HG03175 (cell line): ENCODE measurements at regions not wholly inside any gene's neighbourhood (a gene's known extent, or its start where the extent isn't known, plus 50 kb on each side); places are given as distances from the start of the nearest gene placed in this dataset.
"Not testable (repeated sequence)": the region's sequence is repeated elsewhere in the genome, so short reads cannot be mapped to it uniquely, and the experiment has no call there.

ENCODE experiments used
- ATAC-seq: cut with Tn5 transposase; IDR thresholded peaks from one replicate; pipeline ENCODE4 v1.9.1; 2021; ENCODE audit warnings: mild to moderate bottlenecking, moderate library complexity; ENCODE audit not compliant: unreplicated experiment

- no peak for ATAC-seq
These were observed 259.0 kb downstream of the FAT4 start for GRCh38 chr4:125573786-125574185.

- no peak for ATAC-seq
These were observed 267.5 kb downstream of the FAT4 start for GRCh38 chr4:125582302-125582701.

DNA sequence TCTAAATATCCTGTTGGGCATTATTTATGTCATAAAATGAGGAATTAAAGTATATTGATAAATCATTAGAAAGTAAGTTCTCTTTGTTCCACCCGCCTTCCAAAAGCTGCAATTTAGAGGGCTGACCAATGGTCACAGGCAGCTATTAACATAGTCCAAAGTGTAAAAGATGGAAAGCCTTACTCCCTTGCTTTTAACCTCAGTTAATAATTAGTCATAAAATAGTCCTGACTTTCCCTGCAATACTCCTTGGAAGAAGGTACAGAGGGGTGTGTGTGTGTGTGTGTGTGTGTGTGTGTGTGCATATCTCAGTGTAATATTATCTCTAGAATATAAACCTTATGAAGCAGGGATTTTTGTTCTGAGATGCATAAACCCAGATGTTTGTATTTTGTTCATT lies 275.4 kb downstream of the FAT4 start:
- no peak for ATAC-seq

- no peak for ATAC-seq
These were observed 276.5 kb downstream of the FAT4 start for GRCh38 chr4:125591290-125591689.

DNA sequence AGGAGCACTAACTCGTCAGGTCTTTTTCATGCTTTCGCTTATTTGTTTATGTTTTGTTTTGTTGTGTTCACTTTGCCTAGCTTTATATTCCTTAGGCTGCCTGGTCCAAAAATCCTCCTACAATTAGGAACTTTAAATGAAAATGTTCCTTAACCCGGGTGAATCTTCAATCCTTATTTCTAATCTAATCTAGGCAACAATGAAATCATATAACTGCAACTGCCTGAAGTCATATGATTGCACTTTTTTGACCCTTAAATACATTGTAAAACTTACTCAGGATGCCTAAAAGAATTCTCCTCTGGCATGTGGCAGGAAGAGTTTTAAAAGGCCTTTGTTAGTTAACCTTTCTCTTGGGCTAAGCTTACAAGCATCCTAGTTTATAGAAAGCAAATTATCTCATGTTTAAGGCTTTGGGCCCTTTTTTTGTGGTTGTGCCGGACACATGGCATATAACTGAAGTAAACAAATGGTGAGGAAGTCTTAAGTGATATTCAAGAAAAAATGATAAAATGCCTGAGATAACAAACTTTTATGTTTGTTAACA lies 279.4 kb downstream of the FAT4 start:
- no peak for ATAC-seq

GRCh38 chr4:125605926-125606325 lies 291.2 kb downstream of the FAT4 start:
- not testable (repeated sequence) for ATAC-seq

GRCh38 chr4:125620066-125620860 lies 305.5 kb downstream of the FAT4 start:
- ATAC-seq: no peak

DNA sequence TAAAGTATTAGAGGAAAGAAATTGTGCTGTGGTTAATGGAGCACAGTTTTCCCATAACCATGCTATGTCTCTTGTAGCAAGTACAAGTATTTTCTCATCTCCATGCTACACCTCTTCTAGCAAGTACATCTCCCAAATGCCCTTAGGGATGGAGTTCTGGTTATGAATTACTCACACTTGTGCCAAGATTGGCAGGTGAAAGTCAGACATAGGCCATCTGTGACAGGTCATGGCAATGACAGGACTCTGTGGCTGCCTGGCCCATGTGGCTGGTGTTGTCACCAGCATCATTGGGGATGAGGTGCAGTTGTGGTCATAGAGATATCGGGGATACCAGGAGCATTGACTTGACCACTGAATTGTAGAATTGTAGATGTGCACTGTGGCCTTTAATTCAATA lies 310.2 kb downstream of the FAT4 start:
- no peak for ATAC-seq

- ATAC-seq: no peak
These were observed 312.2 kb downstream of the FAT4 start for GRCh38 chr4:125626946-125627345.

GRCh38 chr4:125639182-125639621 lies 324.4 kb downstream of the FAT4 start:
- no peak for ATAC-seq

GRCh38 chr4:125641611-125642010 lies 326.9 kb downstream of the FAT4 start:
- ATAC-seq: no peak

DNA sequence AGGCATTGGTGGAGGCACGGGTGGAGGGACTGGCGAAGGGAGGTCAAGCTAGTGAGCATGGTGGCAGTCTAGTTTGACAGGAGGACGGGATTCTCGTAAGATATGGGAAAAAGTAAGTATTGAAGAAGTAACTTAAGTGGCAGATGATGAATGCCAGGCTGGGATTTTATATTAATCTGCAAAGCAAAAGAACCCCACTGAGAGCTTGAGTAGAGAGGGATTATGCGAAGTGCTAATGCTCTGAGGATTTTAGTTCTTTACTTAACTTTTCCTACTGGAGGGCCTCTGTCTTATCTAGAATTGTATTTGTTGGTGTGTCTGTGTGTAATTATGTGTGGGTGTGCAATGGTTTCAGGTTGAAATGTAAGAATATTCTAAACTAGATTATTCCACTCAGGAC lies 327.9 kb downstream of the FAT4 start:
- no peak for ATAC-seq

GRCh38 chr4:125649452-125649851 lies 334.7 kb downstream of the FAT4 start:
- ATAC-seq: no peak

DNA sequence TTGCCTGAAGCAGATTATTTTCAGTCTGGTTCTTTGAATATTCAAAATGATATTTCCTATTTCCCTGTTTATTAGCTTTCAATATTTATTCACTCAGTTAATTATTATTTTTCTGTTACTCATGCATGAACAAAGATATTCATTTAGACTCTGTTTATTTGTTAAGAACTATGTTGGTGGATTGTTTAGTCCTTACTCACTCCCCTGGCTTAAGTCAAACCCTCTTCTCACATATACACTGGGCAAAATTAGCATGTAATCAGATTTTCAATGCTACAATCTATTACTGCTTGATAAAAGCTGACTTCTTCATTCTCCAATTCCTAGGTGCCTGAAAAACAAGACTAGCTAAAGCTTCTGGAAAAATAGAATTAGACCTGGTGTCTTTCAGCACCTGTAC lies 335.8 kb downstream of the FAT4 start:
- ATAC-seq: no peak

DNA sequence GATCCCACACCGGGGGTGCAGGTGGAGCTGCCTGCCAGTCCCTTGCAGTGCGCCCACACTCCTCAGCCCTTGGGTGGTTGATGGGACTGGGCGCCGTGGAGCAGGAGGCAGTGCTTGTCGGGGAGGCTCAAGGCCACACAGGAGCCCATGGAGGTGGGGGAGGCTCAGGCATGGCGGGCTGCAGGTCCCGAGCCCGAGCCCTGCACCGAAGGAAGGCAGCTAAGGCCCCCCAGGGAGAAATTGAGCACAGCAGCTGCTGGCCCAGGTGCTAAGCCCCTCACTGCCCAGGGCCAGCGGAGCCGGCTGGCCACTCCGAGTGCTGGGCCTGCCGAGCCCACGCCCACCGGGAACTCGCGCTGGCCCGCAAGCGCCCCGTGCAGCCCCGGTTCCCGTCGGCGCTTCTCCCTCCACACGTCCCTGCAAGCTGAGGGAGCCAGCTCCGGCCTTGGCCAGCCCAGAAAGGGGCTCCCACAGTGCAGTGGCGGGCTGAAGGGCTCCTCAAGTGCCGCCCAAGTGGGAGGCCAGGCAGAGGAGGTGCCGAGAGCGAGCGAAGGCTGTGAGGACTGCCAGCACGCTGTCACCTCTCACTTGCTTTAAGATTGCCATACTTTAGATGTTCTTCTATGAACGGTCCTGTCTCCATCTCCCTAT lies 337.1 kb downstream of the FAT4 start:
- not testable (repeated sequence) for ATAC-seq

DNA sequence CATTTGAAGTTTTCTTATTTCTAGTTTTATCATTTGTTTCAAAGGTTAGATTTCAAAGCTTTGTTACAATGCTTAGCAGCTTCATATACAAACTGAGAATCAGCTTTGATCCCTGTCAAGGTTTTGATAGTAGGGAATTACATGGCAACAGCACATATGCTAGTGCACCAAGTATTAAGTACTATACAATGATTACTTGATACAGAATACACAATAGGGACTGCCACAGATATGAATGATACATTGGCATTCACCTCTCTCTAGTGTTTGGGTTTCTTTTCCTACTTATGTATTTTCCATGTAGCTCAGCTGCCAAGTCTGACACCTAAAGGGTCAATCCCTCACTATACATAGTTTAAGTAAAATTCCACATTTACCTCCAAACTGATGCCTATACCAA lies 344.0 kb downstream of the FAT4 start:
- ATAC-seq: no peak

DNA sequence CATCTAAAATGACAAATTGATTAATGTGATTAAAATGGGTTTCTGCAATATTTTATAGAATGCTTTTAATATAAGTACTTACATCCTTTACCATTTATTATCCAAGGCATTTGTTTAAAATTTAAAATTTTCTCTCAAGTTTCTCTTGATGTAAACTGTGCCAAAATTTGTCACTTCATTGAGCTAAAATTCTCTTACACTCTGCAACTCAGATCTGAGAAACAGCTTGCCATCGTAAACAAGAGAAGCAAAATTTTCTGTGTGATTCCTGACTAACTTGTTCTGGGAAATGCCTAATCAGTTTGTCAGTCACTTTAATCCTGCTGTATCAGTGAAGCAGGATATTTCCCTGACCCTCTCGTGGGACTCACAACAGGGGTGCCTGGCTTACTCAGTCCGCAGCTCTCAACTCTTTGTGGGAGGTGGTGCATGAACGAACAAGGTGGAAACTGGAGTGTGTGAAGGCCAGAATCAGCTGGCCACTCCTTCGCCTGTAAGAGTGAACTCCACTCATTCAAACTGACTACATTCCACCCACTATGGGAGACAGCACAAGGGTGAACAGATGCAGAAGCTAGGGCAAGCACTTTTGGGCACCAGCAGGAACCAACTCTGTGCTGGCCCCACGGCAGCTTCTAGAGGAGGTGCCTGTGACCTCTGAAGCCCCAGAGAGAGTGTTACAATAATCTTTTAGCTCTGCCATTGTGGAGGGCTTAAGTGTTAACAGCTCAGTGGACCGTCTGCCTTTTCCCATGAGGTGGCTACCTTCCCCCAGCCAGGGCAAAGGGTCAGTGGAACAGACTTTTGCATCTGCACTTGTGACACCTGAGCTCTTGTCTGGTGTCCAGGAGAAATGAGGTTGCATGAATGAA lies 349.4 kb downstream of the FAT4 start:
- no peak for ATAC-seq

GRCh38 chr4:125666635-125667034 lies 351.9 kb downstream of the FAT4 start:
- no peak for ATAC-seq

DNA sequence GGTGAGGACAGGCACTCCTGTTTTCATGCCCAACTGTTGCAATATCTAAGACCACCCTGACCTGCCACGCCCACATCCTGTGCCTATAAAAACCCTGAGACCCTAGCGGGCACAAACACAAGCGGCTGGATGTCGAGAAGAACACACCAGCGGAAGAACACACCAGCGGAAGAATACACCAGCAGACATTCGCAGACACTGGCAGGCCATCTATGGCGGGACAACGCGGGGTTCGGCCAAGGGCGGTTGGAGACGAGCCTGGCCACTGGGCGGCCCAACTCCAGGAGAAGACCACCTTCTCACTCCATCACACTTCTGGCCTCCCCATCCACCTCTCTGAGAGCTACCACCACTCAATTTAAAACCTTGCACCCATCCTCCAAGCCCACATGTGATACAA lies 361.4 kb downstream of the FAT4 start:
- ATAC-seq: no peak

GRCh38 chr4:125676583-125676982 lies 361.8 kb downstream of the FAT4 start:
- ATAC-seq: no peak

DNA sequence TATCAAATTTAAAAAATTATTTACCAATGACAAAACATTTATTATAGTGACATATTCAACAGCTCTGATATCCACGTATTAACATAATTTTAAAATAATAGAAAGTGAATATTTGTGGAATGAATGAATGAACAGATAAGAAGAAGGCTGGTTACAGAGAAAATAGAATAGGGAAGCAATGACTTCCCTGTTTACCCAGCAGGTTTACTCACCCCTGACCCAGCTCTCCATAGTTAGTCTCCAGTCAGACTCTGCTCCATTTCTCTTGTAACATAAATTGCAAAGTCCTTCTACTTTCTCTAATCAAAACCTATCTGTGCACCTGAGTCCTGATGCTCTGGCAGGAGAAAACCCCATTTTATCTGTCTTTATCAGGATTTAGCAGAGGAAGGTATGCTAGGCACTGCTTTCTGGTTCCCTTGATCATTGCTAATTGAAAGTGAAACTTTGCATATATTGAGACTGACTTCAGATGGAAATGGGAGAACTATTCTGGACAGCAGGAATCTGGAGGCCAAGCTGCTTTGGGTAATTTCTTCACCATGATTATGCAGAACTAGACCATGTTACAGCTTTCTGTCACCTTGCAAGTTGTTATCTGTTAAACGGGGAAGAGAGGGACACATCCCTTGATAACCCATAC lies 363.0 kb downstream of the FAT4 start:
- no peak for ATAC-seq
